HepG2 (cell line): ENCODE measurements at regions not wholly inside any gene's neighbourhood (a gene's known extent, or its start where the extent isn't known, plus 50 kb on each side); places are given as distances from the start of the nearest gene placed in this dataset.

ENCODE experiments used
- ATF7 ChIP-seq, 2 experiments: fragments of 450-650 bp in 1 of 2; sonication (generic) in 1 of 2; formaldehyde crosslinking in 1 of 2; IDR thresholded peaks; 2 replicates each; pipeline versions ENCODE4 v1.4.0 to v1.6.1; 2016 to 2020; ENCODE audit warnings: antibody characterized with exemption in 1 of 2, mild to moderate bottlenecking in 1 of 2, missing genetic modification reagents in 1 of 2
- CSRNP1 ChIP-seq: sonication (generic); formaldehyde crosslinking; IDR thresholded peaks from 2 replicates; pipeline ENCODE4 v1.8.1; 2023; ENCODE audit warnings: mild to moderate bottlenecking, missing genetic modification reagents
- ESRRA ChIP-seq: sonication (generic); formaldehyde crosslinking; IDR thresholded peaks from 2 replicates; pipeline ENCODE4 v1.5.1; 2020; ENCODE audit warnings: mild to moderate bottlenecking, low read depth, missing genetic modification reagents
- FOXK1 ChIP-seq: sonication (generic); formaldehyde crosslinking; IDR thresholded peaks from 2 replicates; pipeline ENCODE4 v1.4.0; 2020; ENCODE audit warnings: low read depth, missing genetic modification reagents, borderline replicate concordance
- HNRNPK ChIP-seq: fragments of 200-400 bp; formaldehyde crosslinking; IDR thresholded peaks from 2 replicates; pipeline ENCODE4 v1.6.1; 2018; ENCODE audit warnings: low read length, low read depth, moderate library complexity, mild to moderate bottlenecking; ENCODE audit not compliant: poor library complexity, severe bottlenecking
- KLF6 ChIP-seq: IDR thresholded peaks from 2 replicates; pipeline ENCODE4 v1.8.0; 2016; ENCODE audit warnings: missing biosample characterization, missing genetic modification reagents
- MAFK ChIP-seq, 2 experiments: IDR thresholded peaks in 1 of 2; conservative IDR thresholded peaks in 1 of 2; 2 replicates each; pipeline ENCODE4 v1.6.1; 2011; ENCODE audit warnings: improper control_type of control experiment in 2 of 2, low read length in 2 of 2
- SOX13 ChIP-seq, 3 experiments: fragments of 450-650 bp in 1 of 3; sonication (generic) in 1 of 3; formaldehyde crosslinking in 1 of 3; IDR thresholded peaks in 2 of 3; conservative IDR thresholded peaks in 1 of 3; 2 replicates each; pipeline versions ENCODE4 v1.5.0 to v1.6.1; 2016 to 2020; ENCODE audit warnings: antibody characterized with exemption in 1 of 3, mild to moderate bottlenecking in 1 of 3, missing compliant biosample characterization in 1 of 3, missing genetic modification reagents in 1 of 3, moderate library complexity in 1 of 3
- TCF12 ChIP-seq, 2 experiments: fragments of 450-650 bp in 1 of 2; sonication (generic) in 1 of 2; formaldehyde crosslinking in 1 of 2; IDR thresholded peaks; 2 replicates each; pipeline versions ENCODE4 v1.6.1 to v1.8.0; 2017 to 2022; ENCODE audit warnings: antibody characterized with exemption in 1 of 2, mild to moderate bottlenecking in 1 of 2, missing genetic modification reagents in 1 of 2, moderate library complexity in 1 of 2
- ZBED4 ChIP-seq: sonication (generic); formaldehyde crosslinking; IDR thresholded peaks from 2 replicates; pipeline ENCODE4 v1.4.0; 2020; ENCODE audit warnings: missing genetic modification reagents, borderline replicate concordance
- ZNF124 ChIP-seq: sonication (generic); formaldehyde crosslinking; IDR thresholded peaks from 2 replicates; pipeline ENCODE4 v1.4.0; 2020; ENCODE audit warnings: missing genetic modification reagents
- ZNF17 ChIP-seq: sonication (generic); formaldehyde crosslinking; IDR thresholded peaks from 2 replicates; pipeline ENCODE4 v1.5.0; 2020; ENCODE audit warnings: mild to moderate bottlenecking, missing genetic modification reagents
- ZNF430 ChIP-seq: sonication (generic); formaldehyde crosslinking; IDR thresholded peaks from 2 replicates; pipeline ENCODE4 v1.9.0; 2021; ENCODE audit warnings: mild to moderate bottlenecking, missing genetic modification reagents
- ZNF460 ChIP-seq: sonication (generic); formaldehyde crosslinking; IDR thresholded peaks from 2 replicates; pipeline ENCODE4 v1.5.1; 2020; ENCODE audit warnings: missing genetic modification reagents, mild to moderate bottlenecking, borderline replicate concordance
- ZNF513 ChIP-seq: sonication (generic); formaldehyde crosslinking; conservative IDR thresholded peaks from 2 replicates; pipeline ENCODE4 v1.5.0; 2020; ENCODE audit warnings: missing genetic modification reagents
- ZNF639 ChIP-seq: conservative IDR thresholded peaks from 2 replicates; pipeline ENCODE4 v1.6.1; 2018; ENCODE audit warnings: missing genetic modification reagents
- ZNF816 ChIP-seq: sonication (generic); formaldehyde crosslinking; IDR thresholded peaks from 2 replicates; pipeline ENCODE4 v1.8.0; 2022; ENCODE audit warnings: missing genetic modification reagents, mild to moderate bottlenecking, borderline replicate concordance
- ZSCAN25 ChIP-seq: sonication (generic); formaldehyde crosslinking; IDR thresholded peaks from 2 replicates; pipeline ENCODE4 v1.8.0; 2022; ENCODE audit warnings: mild to moderate bottlenecking, missing genetic modification reagents
- ZSCAN9 ChIP-seq: IDR thresholded peaks from 2 replicates; pipeline ENCODE4 v1.6.1; 2016; ENCODE audit warnings: borderline replicate concordance

DNA sequence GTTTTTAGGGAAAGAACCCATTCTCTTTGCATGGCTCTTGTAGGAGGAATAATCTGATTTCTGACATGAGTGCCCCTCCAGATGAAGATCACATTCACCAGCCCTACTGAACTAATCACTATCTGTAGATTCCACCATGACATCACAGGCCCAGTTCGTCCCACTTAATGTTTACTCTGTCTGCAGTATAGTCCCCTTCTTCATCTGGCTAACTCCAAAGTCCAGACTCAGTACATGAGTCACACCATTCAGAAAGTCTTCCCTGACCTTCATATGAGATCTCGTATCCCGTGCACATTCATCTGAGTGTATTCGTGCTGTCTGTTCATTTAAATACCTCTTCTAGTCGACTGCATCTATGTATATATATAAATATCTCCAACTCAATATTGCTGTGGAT lies 366.5 kb upstream of the AKR1E2 start (continued):
- TF ChIP-seq ZNF17 (no peak), ZNF124 (CRISPR knock-in tag) (no peak), ZSCAN25 (CRISPR knock-in tag) (no peak), ATF7 (IDR thresholded peaks at IDR 0.05) (peak; percentile 62), ATF7 (CRISPR knock-in tag; IDR thresholded peaks at IDR 0.05) (no peak; the same call in 1 of the 2 replicates), CSRNP1 (CRISPR knock-in tag) (no peak), MAFK (conservative IDR thresholded peaks at IDR 0.05 in 1 of 2, IDR thresholded peaks at IDR 0.05 in 1 of 2; ENCODE audit: low read length in 2 of 2) (no peak), HNRNPK (no peak), FOXK1 (CRISPR knock-in tag) (no peak), ZBED4 (CRISPR knock-in tag) (peak; percentile 86; the same call in 1 of the 2 replicates), TCF12 (IDR thresholded peaks at IDR 0.05) (no peak), TCF12 (CRISPR knock-in tag; IDR thresholded peaks at IDR 0.05) (no peak), ZNF816 (no peak), ZNF460 (CRISPR knock-in tag) (no peak), KLF6 (CRISPR knock-in tag) (no peak), ZSCAN9 (0 out of 2 replicates have a peak, but pooled peaks have one; percentile 36), ESRRA (CRISPR knock-in tag) (peak; percentile 83), ZNF513 (CRISPR knock-in tag) (no peak), ZNF430 (CRISPR knock-in tag) (no peak), ZNF639 (CRISPR knock-in tag) (no peak), SOX13 (IDR thresholded peaks at IDR 0.05) (no peak), SOX13 (CRISPR knock-in tag; conservative IDR thresholded peaks at IDR 0.05 in 1 of 2, IDR thresholded peaks at IDR 0.05 in 1 of 2) (peak in 1 of 2 experiments; percentile 66; a peak in 1 of 4 replicates)
